ENCODE measurements at regions not wholly inside any gene's neighbourhood (a gene's known extent, or its start where the extent isn't known, plus 50 kb on each side); places are given as distances from the start of the nearest gene placed in this dataset.
A peak's percentile ranks its signal among the peaks of the same experiment; 100 is the strongest.

GRCh38 chr3:140863580-140864009 is 78.0 kb upstream of the SLC25A36 start:
- TF ChIP-seq CTCF (IDR thresholded peaks at IDR 0.05) (peak; percentile 25 to 71 (median 59)), POLR2A (IDR thresholded peaks at IDR 0.05) (no peak)

Data from body of pancreas (tissue), 4 donors.